Activated CD4-positive, alpha-beta T cell treated with anti-CD3 and anti-CD28 coated beads, Interleukin-10, Interleukin-2, amounts not matched to agents 100 ng/mL and 50 ng/mL, durations not matched to agents 16 hours and 8 hours (primary cell): ENCODE measurements at regions not wholly inside any gene's neighbourhood (a gene's known extent, or its start where the extent isn't known, plus 50 kb on each side); places are given as distances from the start of the nearest gene placed in this dataset.
"Not testable (repeated sequence)": the region's sequence is repeated elsewhere in the genome, so short reads cannot be mapped to it uniquely, and the experiment has no call there.

Experiments
- DNase-seq: peaks from one replicate; pipeline ENCODE4 v3.0.0-alpha.2; 2020

GRCh38 chr5:30581198-30581935 is 612.1 kb upstream of the CDH6 start:
- DNase-seq = no peak

GRCh38 chr5:30574761-30575160 is 618.7 kb upstream of the CDH6 start:
- DNase-seq = no peak

GRCh38 chr5:30572279-30572678 is 621.2 kb upstream of the CDH6 start:
- DNase-seq = no peak

GRCh38 chr5:30561771-30562170 is 631.7 kb upstream of the CDH6 start:
- DNase-seq = no peak

GRCh38 chr5:30551618-30552017 is 641.9 kb upstream of the CDH6 start:
- DNase-seq = no peak

GRCh38 chr5:30548580-30549305 is 644.7 kb upstream of the CDH6 start:
- DNase-seq = no peak

GRCh38 chr5:30540150-30540549 is 653.3 kb upstream of the CDH6 start:
- no peak for DNase-seq

- no peak for DNase-seq
These were observed 654.4 kb upstream of the CDH6 start for GRCh38 chr5:30539004-30539634.

- no peak for DNase-seq
These were observed 668.1 kb upstream of the CDH6 start for GRCh38 chr5:30525353-30525752.

- DNase-seq = no peak
These were observed 669.1 kb upstream of the CDH6 start for GRCh38 chr5:30524428-30524827.

GRCh38 chr5:30523061-30523460 is 670.4 kb upstream of the CDH6 start:
- DNase-seq = no peak

GRCh38 chr5:30505014-30505886 is 688.2 kb upstream of the CDH6 start:
- DNase-seq = no peak

- no peak for DNase-seq
These were observed 691.2 kb upstream of the CDH6 start for GRCh38 chr5:30502277-30502676.

GRCh38 chr5:30501065-30501464 is 692.4 kb upstream of the CDH6 start:
- no peak for DNase-seq

- DNase-seq = no peak
These were observed 693.0 kb upstream of the CDH6 start for GRCh38 chr5:30500513-30500912.

GRCh38 chr5:30499402-30499801 is 694.1 kb upstream of the CDH6 start:
- no peak for DNase-seq

- DNase-seq = no peak
These were observed 694.5 kb upstream of the CDH6 start for GRCh38 chr5:30498972-30499371.

GRCh38 chr5:30498509-30498908 is 695.0 kb upstream of the CDH6 start:
- not testable (repeated sequence) for DNase-seq

GRCh38 chr5:30494113-30494512 is 699.4 kb upstream of the CDH6 start:
- not testable (repeated sequence) for DNase-seq

GRCh38 chr5:30479104-30479503 is 714.4 kb upstream of the CDH6 start:
- DNase-seq = no peak

GRCh38 chr5:30475429-30475828 is 718.1 kb upstream of the CDH6 start:
- DNase-seq = no peak

GRCh38 chr5:30469691-30470090 is 723.8 kb upstream of the CDH6 start:
- DNase-seq = no peak

GRCh38 chr5:30458681-30459080 is 734.8 kb upstream of the CDH6 start:
- no peak for DNase-seq
